HFFc6 (cell line): ENCODE measurements at regions not wholly inside any gene's neighbourhood (a gene's known extent, or its start where the extent isn't known, plus 50 kb on each side); places are given as distances from the start of the nearest gene placed in this dataset.

ENCODE experiments used
- DNase-seq: peaks from one replicate; pipeline ENCODE4 v3.0.0-alpha.2; 2018
- H3K27ac Mint-ChIP-seq: 2 replicates; pipeline ENCODE4 v1.8.0; 2020; ENCODE audit warnings: mild to moderate bottlenecking, mixed read lengths
- H3K27me3 Mint-ChIP-seq: 2 replicates; pipeline ENCODE4 v1.8.0; 2021; ENCODE audit warnings: mild to moderate bottlenecking, moderate library complexity, mixed read lengths; ENCODE audit not compliant: insufficient read depth
- H3K36me3 Mint-ChIP-seq: 2 replicates; pipeline ENCODE4 v1.8.0; 2021; ENCODE audit warnings: low read depth, mixed read lengths
- H3K4me1 Mint-ChIP-seq: 2 replicates; pipeline ENCODE4 v1.8.0; 2020; ENCODE audit warnings: low read depth, mixed read lengths
- H3K4me3 Mint-ChIP-seq: 2 replicates; pipeline ENCODE4 v1.8.0; 2020; ENCODE audit warnings: mild to moderate bottlenecking, moderate library complexity, mixed read lengths
- H3K9me3 Mint-ChIP-seq: 2 replicates; pipeline ENCODE4 v1.8.0; 2020; ENCODE audit warnings: mild to moderate bottlenecking, mixed read lengths
- CTCF ChIP-seq: fragments of 200-600 bp; sonication (generic); IDR thresholded peaks from 2 replicates; pipeline ENCODE4 v1.5.0; 2021; ENCODE audit warnings: antibody characterized with exemption, mild to moderate bottlenecking

GRCh38 chr4:28254003-28254402 lies 1393.4 kb downstream of the STIM2 start:
- Mint-ChIP-seq H3K4me1 (peaks cover 18% of the 10 kb centered on the region), H3K4me3 (no peak overlapping the region), H3K27me3 (no peaks in the 10 kb centered on the region), H3K9me3 (peaks cover 15% of the 10 kb centered on the region), H3K36me3 (peaks cover 11% of the 10 kb centered on the region; the same call in 1 of the 2 replicates), H3K27ac (no peak overlapping the region)
- no peak for TF ChIP-seq CTCF
- no peak for DNase-seq

- no peak for TF ChIP-seq CTCF
- Mint-ChIP-seq H3K27me3 (no peaks in the 10 kb centered on the region), H3K27ac (no peak overlapping the region), H3K36me3 (peaks cover 11% of the 10 kb centered on the region; the same call in 1 of the 2 replicates), H3K9me3 (peaks cover 15% of the 10 kb centered on the region), H3K4me1 (no peaks in the 10 kb centered on the region), H3K4me3 (no peak overlapping the region)
- no peak for DNase-seq
These were observed 1395.7 kb downstream of the STIM2 start for GRCh38 chr4:28256295-28256694.

- no peak for DNase-seq
- Mint-ChIP-seq H3K9me3 (peaks cover 18% of the 10 kb centered on the region), H3K27ac (no peak overlapping the region), H3K36me3 (peaks cover 21% of the 10 kb centered on the region), H3K27me3 (no peaks in the 10 kb centered on the region), H3K4me1 (no peaks in the 10 kb centered on the region), H3K4me3 (no peak overlapping the region)
- no peak for TF ChIP-seq CTCF
These were observed 1399.3 kb downstream of the STIM2 start for GRCh38 chr4:28259951-28260350.

- H3K36me3 Mint-ChIP-seq, result peaks cover 11% of the 10 kb centered on the region
- no peak overlapping the region for H3K27ac Mint-ChIP-seq
- DNase-seq, result no peak
- H3K4me1 Mint-ChIP-seq, result peaks cover 7% of the 10 kb centered on the region
- no peak overlapping the region for H3K4me3 Mint-ChIP-seq
- no peak for TF ChIP-seq CTCF
- peaks cover 6% of the 10 kb centered on the region for H3K9me3 Mint-ChIP-seq
- H3K27me3 Mint-ChIP-seq, result no peaks in the 10 kb centered on the region
These were observed 1406.5 kb downstream of the STIM2 start for GRCh38 chr4:28267166-28267565.

- no peaks in the 10 kb centered on the region for H3K27me3 Mint-ChIP-seq
- DNase-seq, result no peak
- peaks cover under 1% of the 10 kb centered on the region; the same call in 1 of the 2 replicates for H3K36me3 Mint-ChIP-seq
- H3K9me3 Mint-ChIP-seq, result no peaks in the 10 kb centered on the region; the same call in 1 of the 2 replicates
- H3K4me1 Mint-ChIP-seq, result peaks cover 7% of the 10 kb centered on the region
- TF ChIP-seq CTCF, result no peak
- H3K4me3 Mint-ChIP-seq, result no peak overlapping the region
- H3K27ac Mint-ChIP-seq, result no peak overlapping the region; the same call in 1 of the 2 replicates
These were observed 1408.8 kb downstream of the STIM2 start for GRCh38 chr4:28269426-28269825.

GRCh38 chr4:28277931-28278330 lies 1417.3 kb downstream of the STIM2 start:
- Mint-ChIP-seq H3K4me1 (peaks cover 17% of the 10 kb centered on the region), H3K9me3 (peaks cover 10% of the 10 kb centered on the region), H3K27ac (no peak overlapping the region), H3K27me3 (peaks cover 2% of the 10 kb centered on the region; the same call in 1 of the 2 replicates), H3K36me3 (peaks cover 22% of the 10 kb centered on the region), H3K4me3 (no peak overlapping the region)
- no peak for TF ChIP-seq CTCF
- no peak for DNase-seq
